Gastroesophageal sphincter (tissue), 4 donors: ENCODE measurements at regions not wholly inside any gene's neighbourhood (a gene's known extent, or its start where the extent isn't known, plus 50 kb on each side); places are given as distances from the start of the nearest gene placed in this dataset.

Experiments
- ATAC-seq: fragments of 150-250 bp; one replicate; pipeline ENCODE4 v1.9.1; 2016; ENCODE audit warnings: mild to moderate bottlenecking, moderate library complexity
- H3K27ac ChIP-seq, 4 donors: fragments of 200-600 bp; sonication (generic) in 3 of 4; 1 replicate in 3 of 4; 2 replicates in 1 of 4; pipeline ENCODE4 v1.5.1; 2016 to 2019
- H3K27me3 ChIP-seq: fragments of 200-600 bp; sonication (generic); one replicate; pipeline ENCODE4 v1.5.1; 2019
- H3K36me3 ChIP-seq, 2 donors: fragments of 200-600 bp; sonication (generic); one replicate each; pipeline ENCODE4 v1.5.1; 2019; ENCODE audit warnings: control low read depth in 1 of 2
- H3K4me1 ChIP-seq, 3 donors: fragments of 200-600 bp; sonication (generic); 1 replicate in 2 of 3; 2 replicates in 1 of 3; pipeline ENCODE4 v1.5.1; 2016 to 2019; ENCODE audit warnings: control low read depth in 2 of 3
- H3K4me3 ChIP-seq, 2 donors: fragments of 200-600 bp; sonication (generic); one replicate each; pipeline ENCODE4 v1.5.1; 2019; ENCODE audit warnings: mild to moderate bottlenecking in 1 of 2, moderate library complexity in 1 of 2
- H3K9me3 ChIP-seq, 3 donors: fragments of 200-600 bp; sonication (generic); one replicate each; pipeline ENCODE4 v1.5.1; 2017 to 2019; ENCODE audit warnings: control low read depth in 2 of 3
- EP300 ChIP-seq: sonication (generic); formaldehyde crosslinking; IDR thresholded peaks from one replicate; pipeline ENCODE4 v1.6.1; 2017; ENCODE audit warnings: antibody characterized with exemption, mild to moderate bottlenecking
- POLR2A ChIP-seq, 2 donors: fragments of 450-650 bp; IDR thresholded peaks; one replicate each; pipeline ENCODE4 v1.6.1; 2017; ENCODE audit warnings: antibody characterized with exemption in 2 of 2, mild to moderate bottlenecking in 2 of 2, moderate library complexity in 1 of 2
- POLR2AphosphoS5 ChIP-seq: sonication (generic); formaldehyde crosslinking; IDR thresholded peaks from one replicate; pipeline ENCODE4 v1.6.1; 2017; ENCODE audit warnings: antibody characterized with exemption
- WGBS, 2 donors: methylation state at CpG; one replicate each; pipeline ENCODE4 v1.1.5; 2018; ENCODE audit warnings: low coverage in 1 of 2; 5-methylcytosine and 5-hydroxymethylcytosine counted together
- TF ChIP-seq, protein P1 (sequence below), 4 experiments: fragments of 200-600 bp in 2 of 4; fragments of 450-650 bp in 2 of 4; sonication (generic) in 1 of 4; IDR thresholded peaks; one replicate each; pipeline ENCODE4 v1.5.1; 2017 to 2019; ENCODE audit warnings: antibody characterized with exemption in 4 of 4, mild to moderate bottlenecking in 2 of 4, moderate library complexity in 2 of 4

DNA sequence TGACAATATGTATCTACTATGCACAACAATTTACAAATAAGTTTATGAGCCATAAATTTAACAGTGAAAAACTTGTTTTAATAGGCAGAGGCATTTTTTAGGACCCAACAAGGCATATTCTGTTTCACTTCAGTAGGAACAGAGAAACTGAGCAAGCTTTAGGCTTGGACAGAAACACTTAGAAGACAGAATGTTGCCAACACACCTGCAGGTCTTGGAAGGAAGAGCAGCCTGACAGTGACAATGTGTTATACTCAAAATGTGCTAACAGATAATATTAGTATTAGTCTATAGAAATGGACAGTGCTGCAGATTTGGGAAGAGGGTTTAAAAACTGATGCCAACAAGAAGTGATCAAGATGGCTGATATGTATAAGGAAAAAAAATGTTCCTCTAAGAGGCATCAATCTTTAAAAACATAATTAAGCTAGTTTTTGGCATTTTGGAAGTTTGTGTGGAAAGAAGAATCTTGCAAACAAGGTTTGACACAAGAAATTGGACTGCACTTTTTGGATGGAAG, 297.1 kb upstream of the FSIP2 start:
- TF ChIP-seq POLR2AphosphoS5 (no peak), POLR2A (IDR thresholded peaks at IDR 0.05) (no peak), EP300 (no peak)
- H3K4me1 ChIP-seq, result no peaks in the 10 kb centered on the region
- no peaks in the 10 kb centered on the region for H3K9me3 ChIP-seq
- no peak overlapping the region for H3K27ac ChIP-seq
- no peaks in the 10 kb centered on the region for H3K27me3 ChIP-seq
- H3K4me3 ChIP-seq, result no peak overlapping the region
- no peak for ATAC-seq
- H3K36me3 ChIP-seq, result no peaks in the 10 kb centered on the region

DNA sequence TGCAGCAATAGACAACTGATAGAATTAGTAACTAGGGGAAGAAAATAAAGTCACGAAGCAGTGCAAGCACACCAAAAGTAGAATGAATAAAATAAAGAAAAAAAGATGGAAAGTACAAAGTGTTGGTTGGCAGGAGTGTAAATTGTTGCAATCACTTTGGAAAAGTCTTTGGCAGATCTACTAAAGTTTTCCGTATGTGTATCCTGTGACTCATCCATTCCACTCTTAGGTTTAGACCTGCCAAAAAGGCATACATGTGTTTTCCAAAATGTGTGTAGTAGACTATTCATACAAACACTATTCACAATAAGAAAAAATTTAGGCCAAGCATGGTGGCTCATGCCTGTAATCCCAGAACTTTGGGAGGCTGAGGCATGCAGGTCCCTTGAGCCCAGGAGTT, 282.1 kb upstream of the FSIP2 start:
- no peaks in the 10 kb centered on the region for H3K4me1 ChIP-seq
- WGBS, 2 donors, result 24 to 33% methylated on average over 2 of the region's 2 CpGs
- H3K4me3 ChIP-seq, result no peak overlapping the region
- ATAC-seq, result peak; percentile 71
- no peak for TF ChIP-seq EP300
- TF ChIP-seq, protein P1, sequence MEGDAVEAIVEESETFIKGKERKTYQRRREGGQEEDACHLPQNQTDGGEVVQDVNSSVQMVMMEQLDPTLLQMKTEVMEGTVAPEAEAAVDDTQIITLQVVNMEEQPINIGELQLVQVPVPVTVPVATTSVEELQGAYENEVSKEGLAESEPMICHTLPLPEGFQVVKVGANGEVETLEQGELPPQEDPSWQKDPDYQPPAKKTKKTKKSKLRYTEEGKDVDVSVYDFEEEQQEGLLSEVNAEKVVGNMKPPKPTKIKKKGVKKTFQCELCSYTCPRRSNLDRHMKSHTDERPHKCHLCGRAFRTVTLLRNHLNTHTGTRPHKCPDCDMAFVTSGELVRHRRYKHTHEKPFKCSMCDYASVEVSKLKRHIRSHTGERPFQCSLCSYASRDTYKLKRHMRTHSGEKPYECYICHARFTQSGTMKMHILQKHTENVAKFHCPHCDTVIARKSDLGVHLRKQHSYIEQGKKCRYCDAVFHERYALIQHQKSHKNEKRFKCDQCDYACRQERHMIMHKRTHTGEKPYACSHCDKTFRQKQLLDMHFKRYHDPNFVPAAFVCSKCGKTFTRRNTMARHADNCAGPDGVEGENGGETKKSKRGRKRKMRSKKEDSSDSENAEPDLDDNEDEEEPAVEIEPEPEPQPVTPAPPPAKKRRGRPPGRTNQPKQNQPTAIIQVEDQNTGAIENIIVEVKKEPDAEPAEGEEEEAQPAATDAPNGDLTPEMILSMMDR (IDR thresholded peaks at IDR 0.05), result no peak
- no peak for TF ChIP-seq POLR2A (IDR thresholded peaks at IDR 0.05)
- TF ChIP-seq POLR2AphosphoS5, result no peak
- H3K36me3 ChIP-seq, result no peaks in the 10 kb centered on the region
- H3K9me3 ChIP-seq, result peaks cover 0 to 19% (median 0%) of the 10 kb centered on the region in 3 donors
- no peaks in the 10 kb centered on the region for H3K27me3 ChIP-seq
- H3K27ac ChIP-seq, result no peak overlapping the region

DNA sequence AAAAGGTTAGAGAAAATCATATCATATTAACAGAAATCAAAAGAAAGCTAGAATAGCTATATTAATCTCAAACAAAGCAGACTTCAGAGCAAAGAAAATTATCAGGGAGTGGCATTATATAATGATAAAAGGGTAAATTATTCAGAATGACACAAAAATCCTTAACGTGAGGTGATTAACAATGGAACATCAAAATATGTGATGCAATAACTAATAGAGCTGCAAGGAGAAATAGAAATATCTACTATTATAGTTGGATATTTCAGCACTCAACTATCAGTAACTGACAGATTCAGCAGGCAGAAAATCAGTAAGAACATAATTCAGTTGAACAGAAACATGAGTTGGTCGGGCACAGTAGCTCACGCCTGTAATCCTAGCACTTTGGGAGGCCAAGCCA, 275.1 kb upstream of the FSIP2 start:
- H3K4me3 ChIP-seq, result no peak overlapping the region
- peaks cover 0 to 14% (median 0%) of the 10 kb centered on the region in 3 donors for H3K9me3 ChIP-seq
- TF ChIP-seq, protein P1 (IDR thresholded peaks at IDR 0.05), result no peak
- no peak for TF ChIP-seq POLR2A (IDR thresholded peaks at IDR 0.05)
- TF ChIP-seq EP300, result no peak
- no peak for TF ChIP-seq POLR2AphosphoS5
- no peak for ATAC-seq
- WGBS, 2 donors, result 83% methylated on average over 3 of the region's 3 CpGs; no CpG with 5 or more reads in 1 of the 2 donors
- H3K27me3 ChIP-seq, result no peaks in the 10 kb centered on the region
- no peaks in the 10 kb centered on the region for H3K36me3 ChIP-seq
- H3K4me1 ChIP-seq, result no peaks in the 10 kb centered on the region
- H3K27ac ChIP-seq, result no peak overlapping the region

DNA sequence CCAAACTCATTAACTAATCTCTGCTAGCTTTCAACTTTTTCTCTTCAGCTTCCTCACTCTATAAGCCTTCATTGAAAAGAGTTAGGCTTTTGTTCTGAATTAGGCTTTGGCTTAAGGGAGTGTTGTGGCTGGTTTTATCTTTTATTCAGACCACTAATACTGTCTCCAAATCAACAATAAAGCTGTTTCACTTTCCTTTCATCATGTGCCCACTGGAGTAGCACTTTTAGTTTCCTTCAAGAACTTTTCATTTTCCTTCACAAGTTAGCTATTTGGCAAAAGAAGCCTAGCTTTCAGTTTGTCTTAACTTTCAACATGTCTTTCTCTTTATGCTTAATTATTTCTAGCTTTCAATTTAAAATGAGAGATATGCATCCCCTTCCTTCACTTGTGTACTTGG, 271.7 kb upstream of the FSIP2 start:
- H3K4me1 ChIP-seq, result no peaks in the 10 kb centered on the region
- TF ChIP-seq EP300, result no peak
- no peak for TF ChIP-seq POLR2A (IDR thresholded peaks at IDR 0.05)
- TF ChIP-seq, protein P1 (IDR thresholded peaks at IDR 0.05), result no peak
- no peak for TF ChIP-seq POLR2AphosphoS5
- ATAC-seq, result no peak
- no peak overlapping the region for H3K27ac ChIP-seq
- no peaks in the 10 kb centered on the region for H3K36me3 ChIP-seq
- H3K4me3 ChIP-seq, result no peak overlapping the region
- peaks cover 0 to 14% (median 0%) of the 10 kb centered on the region in 3 donors for H3K9me3 ChIP-seq
- H3K27me3 ChIP-seq, result no peaks in the 10 kb centered on the region

DNA sequence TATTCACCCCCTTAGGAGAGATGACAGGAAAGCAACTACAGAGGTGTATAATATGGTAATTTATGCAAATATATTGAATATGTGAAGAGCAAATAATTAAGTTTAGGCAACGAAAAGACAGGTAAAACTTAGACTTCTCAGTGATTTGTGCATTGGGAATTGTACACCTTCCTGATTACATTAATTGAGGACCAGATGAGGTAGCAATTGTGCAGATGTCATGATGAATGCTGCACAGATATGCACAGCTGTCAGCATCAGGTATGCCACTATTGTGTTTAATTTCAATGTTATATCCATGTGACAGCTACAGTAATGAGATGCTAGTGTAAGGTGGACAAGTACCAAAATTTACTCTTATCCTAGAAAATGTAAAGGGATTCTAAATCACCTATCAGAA, 267.2 kb upstream of the FSIP2 start:
- ATAC-seq, result no peak
- Histone ChIP-seq H3K27ac (no peak overlapping the region), H3K4me3 (no peak overlapping the region), H3K36me3 (no peaks in the 10 kb centered on the region), H3K4me1 (no peaks in the 10 kb centered on the region), H3K27me3 (no peaks in the 10 kb centered on the region), H3K9me3 (peaks cover 0 to 8% (median 0%) of the 10 kb centered on the region in 3 donors)
- WGBS, 2 donors, result 80 to 82% methylated on average over 1 of the region's 1 CpG
- TF ChIP-seq POLR2AphosphoS5 (no peak), EP300 (no peak), POLR2A (IDR thresholded peaks at IDR 0.05) (no peak)
- TF ChIP-seq, protein P1 (IDR thresholded peaks at IDR 0.05), result no peak
